ENCODE measurements at regions not wholly inside any gene's neighbourhood (a gene's known extent, or its start where the extent isn't known, plus 50 kb on each side); places are given as distances from the start of the nearest gene placed in this dataset.

- TF ChIP-seq YY1 (IDR thresholded peaks at IDR 0.05) (no peak), CTCF (IDR thresholded peaks at IDR 0.05; ENCODE audit: low read depth, low read length, missing input control) (no peak), REST (IDR thresholded peaks at IDR 0.05) (no peak), MAX (IDR thresholded peaks at IDR 0.05) (no peak), SP1 (IDR thresholded peaks at IDR 0.05) (no peak), RAD21 (IDR thresholded peaks at IDR 0.05) (no peak), ZBTB33 (IDR thresholded peaks at IDR 0.05) (no peak)
Observed at GRCh38 chr6:9240861-9241260, 805.5 kb upstream of the SLC35B3 start.

Measured in liver (tissue), 3 donors.